Stomach smooth muscle (tissue), 2 donors: ENCODE measurements at regions not wholly inside any gene's neighbourhood (a gene's known extent, or its start where the extent isn't known, plus 50 kb on each side); places are given as distances from the start of the nearest gene placed in this dataset.

Source experiments
- H3K27ac ChIP-seq: one replicate; pipeline ENCODE4 v1.7.0; 2013; ENCODE audit warnings: mild to moderate bottlenecking, low read length, inconsistent platforms
- H3K27me3 ChIP-seq, 2 donors: one replicate each; pipeline ENCODE4 v1.7.0; 2013; ENCODE audit warnings: low read length in 2 of 2; ENCODE audit not compliant: insufficient read depth in 2 of 2, control insufficient read depth in 1 of 2
- H3K36me3 ChIP-seq, 2 donors: one replicate each; pipeline ENCODE4 v1.7.0; 2013; ENCODE audit warnings: low read length in 2 of 2; ENCODE audit not compliant: control insufficient read depth in 2 of 2, insufficient read depth in 2 of 2
- H3K4me1 ChIP-seq: one replicate; pipeline ENCODE4 v1.7.0; 2013; ENCODE audit warnings: low read length; ENCODE audit not compliant: control insufficient read depth, insufficient read depth
- H3K4me3 ChIP-seq, 2 donors: one replicate each; pipeline ENCODE4 v1.7.0; 2013; ENCODE audit warnings: low read length in 2 of 2
- H3K9ac ChIP-seq, 2 donors: one replicate each; pipeline ENCODE4 v1.7.0; 2013; ENCODE audit warnings: low read length in 2 of 2, mild to moderate bottlenecking in 1 of 2
- H3K9me3 ChIP-seq, 2 donors: one replicate each; pipeline ENCODE4 v1.7.0; 2013; ENCODE audit warnings: low read length in 2 of 2; ENCODE audit not compliant: control insufficient read depth in 2 of 2
- donor health status: healthy.
- donor health status: Pancreatic carcinoma.

DNA sequence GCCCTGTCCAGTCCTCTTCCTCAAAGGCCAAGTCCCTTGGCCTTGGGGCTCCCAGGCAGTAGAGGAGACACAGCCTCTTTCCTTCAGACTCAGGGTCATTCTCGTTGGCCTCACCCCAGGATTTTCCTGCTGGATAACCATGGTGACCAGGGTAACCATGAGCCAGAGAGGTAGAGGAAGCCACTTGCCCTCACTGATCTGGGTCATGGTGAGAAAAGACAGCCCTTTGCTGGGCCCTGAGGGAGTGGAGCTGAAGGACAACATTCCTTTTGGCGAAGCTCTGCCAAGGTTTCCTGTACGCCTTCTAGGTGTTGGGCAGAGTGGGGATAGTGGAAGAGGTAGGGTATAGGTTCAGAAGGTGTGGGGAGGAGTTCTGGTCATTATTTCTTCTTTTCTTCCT, 53.1 kb upstream of the WNT4 start:
- Histone ChIP-seq H3K9ac (no peak overlapping the region), H3K4me3 (no peak overlapping the region), H3K36me3 (no peaks in the 10 kb centered on the region), H3K27me3 (peaks cover 0 to 6% of the 10 kb centered on the region in 2 donors), H3K9me3 (no peaks in the 10 kb centered on the region), H3K4me1 (no peaks in the 10 kb centered on the region), H3K27ac (no peak overlapping the region)

DNA sequence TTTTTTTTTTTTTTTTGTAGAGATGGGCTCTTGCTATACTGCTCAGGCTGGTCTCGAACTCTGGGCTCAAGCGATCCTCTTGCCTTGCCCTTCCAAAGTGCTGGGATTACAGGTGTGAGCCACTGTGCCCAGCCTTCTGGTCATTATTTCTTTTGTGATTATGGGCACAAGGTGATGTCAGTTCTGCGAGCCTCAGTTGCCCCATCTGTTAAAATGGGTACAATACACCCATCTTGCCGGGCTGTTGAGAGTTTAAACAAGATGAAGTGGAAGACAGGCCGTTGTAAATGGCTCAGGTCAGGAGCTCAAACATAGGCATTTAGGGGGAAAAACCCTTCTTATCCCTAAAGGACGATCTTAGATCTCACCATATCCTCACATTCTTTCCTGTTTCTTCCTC, 53.7 kb upstream of the WNT4 start:
- Histone ChIP-seq H3K27me3 (peaks cover 0 to 6% of the 10 kb centered on the region in 2 donors), H3K4me3 (no peak overlapping the region), H3K36me3 (no peaks in the 10 kb centered on the region), H3K9me3 (no peaks in the 10 kb centered on the region), H3K9ac (no peak overlapping the region), H3K27ac (no peak overlapping the region), H3K4me1 (no peaks in the 10 kb centered on the region)

DNA sequence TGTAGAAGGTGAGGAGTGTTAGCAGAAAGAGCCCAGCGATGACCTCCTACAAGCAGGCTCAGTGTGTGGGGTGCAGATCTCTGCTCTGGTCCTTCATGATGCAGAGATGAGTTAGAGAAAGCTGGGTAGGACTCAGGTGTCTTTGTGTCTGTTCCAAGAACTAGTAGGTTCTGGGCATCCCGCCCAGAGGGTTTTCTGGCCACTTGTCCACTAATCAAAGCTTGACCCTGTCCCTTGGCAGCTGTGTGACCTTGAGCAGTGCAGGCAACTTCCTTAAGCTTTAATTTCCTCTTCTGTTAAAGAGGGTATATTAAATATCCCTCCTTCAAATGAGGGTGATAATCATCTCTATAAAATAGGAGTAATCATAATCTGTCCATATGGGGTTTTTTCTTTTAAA, 54.7 kb upstream of the WNT4 start:
- Histone ChIP-seq H3K9ac (no peak overlapping the region), H3K9me3 (no peaks in the 10 kb centered on the region), H3K36me3 (no peaks in the 10 kb centered on the region), H3K27me3 (peaks cover 0 to 6% of the 10 kb centered on the region in 2 donors), H3K4me3 (no peak overlapping the region), H3K4me1 (no peaks in the 10 kb centered on the region), H3K27ac (no peak overlapping the region)

DNA sequence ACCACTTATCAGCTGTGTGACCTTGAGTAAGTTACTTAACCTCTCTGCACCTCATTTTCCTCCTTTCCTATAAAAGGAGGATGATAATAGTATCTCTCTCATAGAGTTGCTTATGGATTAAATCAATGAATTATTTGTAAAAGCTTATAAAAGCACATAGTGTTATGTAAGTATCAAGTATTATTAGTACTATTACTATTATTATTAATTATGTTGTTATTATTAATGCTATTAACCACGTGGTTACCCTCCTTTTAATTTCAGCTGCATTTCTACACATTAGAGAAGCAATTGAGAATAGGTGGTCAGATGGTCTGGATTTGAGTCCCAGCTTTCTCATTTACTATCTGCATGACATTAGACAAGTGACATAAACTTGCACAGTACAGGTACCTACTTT, 58.1 kb upstream of the WNT4 start:
- Histone ChIP-seq H3K36me3 (no peaks in the 10 kb centered on the region), H3K9ac (no peak overlapping the region), H3K27ac (no peak overlapping the region), H3K27me3 (peaks cover 3 to 11% of the 10 kb centered on the region in 2 donors), H3K9me3 (no peaks in the 10 kb centered on the region), H3K4me3 (no peak overlapping the region), H3K4me1 (no peaks in the 10 kb centered on the region)

DNA sequence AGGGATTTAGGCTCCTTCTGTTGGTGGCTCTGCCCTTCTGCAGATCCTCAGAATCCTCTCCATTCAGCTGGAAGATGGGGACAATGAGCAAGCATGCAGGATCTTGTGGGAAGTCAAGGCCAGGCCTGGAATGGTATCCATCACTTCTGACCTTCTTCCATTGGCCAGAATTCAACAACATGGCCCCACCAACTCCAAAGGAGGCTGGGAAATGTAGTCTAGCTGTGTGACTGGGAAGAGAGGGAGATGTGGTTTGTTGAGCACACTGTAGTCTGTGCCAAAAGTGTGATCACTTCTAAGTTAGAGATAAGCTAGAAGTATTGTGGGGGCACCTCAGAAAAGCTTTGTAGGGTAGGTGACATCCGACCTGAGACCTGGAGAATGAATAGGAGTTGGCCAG, 60.4 kb upstream of the WNT4 start:
- Histone ChIP-seq H3K4me1 (no peaks in the 10 kb centered on the region), H3K27ac (no peak overlapping the region), H3K4me3 (no peak overlapping the region), H3K9me3 (no peaks in the 10 kb centered on the region), H3K9ac (no peak overlapping the region), H3K27me3 (peaks cover 16 to 22% of the 10 kb centered on the region in 2 donors), H3K36me3 (no peaks in the 10 kb centered on the region)

DNA sequence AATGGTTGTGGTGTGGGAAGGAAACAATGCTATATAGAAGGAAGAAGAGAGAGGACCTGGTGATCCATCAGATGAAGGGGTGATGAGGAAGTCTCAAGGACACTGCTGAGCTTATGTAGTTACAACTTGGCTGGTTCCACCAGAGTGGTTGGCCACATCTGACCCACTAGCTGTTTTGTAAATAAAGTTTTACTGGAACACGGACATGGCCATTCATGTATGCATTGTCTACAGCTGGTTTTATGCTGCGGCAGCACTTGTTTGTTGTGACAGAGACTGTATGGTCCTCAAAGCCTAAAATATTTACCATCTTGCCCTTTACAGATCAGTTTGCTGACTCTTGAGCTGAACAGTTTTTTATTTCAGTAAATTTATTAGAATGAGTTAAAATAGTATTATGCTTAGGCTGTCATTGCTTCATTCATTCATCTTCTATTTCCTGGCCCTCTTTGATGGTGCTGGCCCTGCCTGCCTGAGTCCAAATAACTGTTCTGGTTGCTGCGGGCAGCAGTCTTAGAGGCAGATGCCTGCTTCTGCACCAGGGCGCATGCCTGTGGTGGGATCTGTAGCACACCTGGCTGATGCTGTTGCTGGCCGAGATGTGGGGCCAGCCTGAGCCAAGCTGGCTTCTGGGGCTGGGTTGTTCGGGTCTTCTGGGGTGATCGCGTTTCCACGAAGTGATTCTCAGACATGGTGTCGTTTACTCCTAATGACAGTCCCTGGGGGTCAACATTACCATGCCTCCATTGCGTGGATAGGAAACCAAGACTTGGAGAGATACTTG, 61.4 kb upstream of the WNT4 start:
- Histone ChIP-seq H3K27ac (no peak overlapping the region), H3K9me3 (no peaks in the 10 kb centered on the region), H3K9ac (no peak overlapping the region), H3K4me3 (no peak overlapping the region), H3K27me3 (peaks cover 16 to 29% of the 10 kb centered on the region in 2 donors), H3K4me1 (no peaks in the 10 kb centered on the region), H3K36me3 (no peaks in the 10 kb centered on the region)

DNA sequence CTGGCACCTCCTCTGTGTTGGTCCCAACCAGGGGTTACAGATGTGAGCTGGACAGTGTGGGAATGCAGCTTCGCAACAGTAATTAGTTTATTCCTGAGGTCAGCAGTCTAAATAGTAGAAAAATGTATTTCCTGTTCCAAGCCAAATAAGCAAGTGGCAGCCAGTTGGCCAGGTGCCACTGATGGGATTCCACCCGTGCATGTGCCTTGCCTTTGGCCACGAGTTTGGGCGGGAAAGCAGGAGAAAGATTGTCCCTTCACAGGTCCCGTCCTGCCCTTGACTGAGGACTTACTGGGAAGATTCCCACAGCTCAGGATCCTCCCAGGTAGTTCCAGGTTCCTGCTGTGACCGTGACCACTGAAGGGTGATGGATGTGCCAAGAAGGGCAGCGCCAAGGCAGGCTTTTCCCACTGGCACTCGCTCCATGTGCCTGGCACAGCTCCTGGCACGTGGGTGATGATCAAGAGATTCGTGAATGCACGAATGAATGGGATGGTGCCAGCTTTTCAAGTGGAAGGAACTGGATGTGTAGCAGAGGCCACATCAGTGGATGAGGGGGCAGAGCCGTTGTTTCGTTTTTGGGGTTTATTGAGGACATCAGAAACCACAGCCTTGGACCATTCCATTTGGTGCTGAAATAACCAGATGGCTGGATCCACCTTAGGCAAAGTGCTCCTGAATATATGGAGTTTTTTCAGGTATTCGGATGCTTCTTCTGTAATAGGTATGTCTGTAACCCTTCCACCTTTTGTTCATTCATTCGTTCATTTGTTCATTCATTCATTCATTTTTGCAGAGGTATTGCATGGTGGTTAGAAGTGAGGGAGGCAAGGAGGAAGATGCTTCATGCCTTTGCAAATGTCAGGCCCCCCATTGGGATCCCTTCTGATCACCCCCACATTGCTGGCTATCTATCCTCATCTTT, 62.4 kb upstream of the WNT4 start:
- H3K4me1 ChIP-seq = no peaks in the 10 kb centered on the region
- no peaks in the 10 kb centered on the region for H3K36me3 ChIP-seq
- H3K4me3 ChIP-seq = no peak overlapping the region
- H3K27me3 ChIP-seq = peaks cover 19 to 37% of the 10 kb centered on the region in 2 donors
- no peak overlapping the region for H3K9ac ChIP-seq
- H3K27ac ChIP-seq = no peak overlapping the region
- H3K9me3 ChIP-seq = no peaks in the 10 kb centered on the region

DNA sequence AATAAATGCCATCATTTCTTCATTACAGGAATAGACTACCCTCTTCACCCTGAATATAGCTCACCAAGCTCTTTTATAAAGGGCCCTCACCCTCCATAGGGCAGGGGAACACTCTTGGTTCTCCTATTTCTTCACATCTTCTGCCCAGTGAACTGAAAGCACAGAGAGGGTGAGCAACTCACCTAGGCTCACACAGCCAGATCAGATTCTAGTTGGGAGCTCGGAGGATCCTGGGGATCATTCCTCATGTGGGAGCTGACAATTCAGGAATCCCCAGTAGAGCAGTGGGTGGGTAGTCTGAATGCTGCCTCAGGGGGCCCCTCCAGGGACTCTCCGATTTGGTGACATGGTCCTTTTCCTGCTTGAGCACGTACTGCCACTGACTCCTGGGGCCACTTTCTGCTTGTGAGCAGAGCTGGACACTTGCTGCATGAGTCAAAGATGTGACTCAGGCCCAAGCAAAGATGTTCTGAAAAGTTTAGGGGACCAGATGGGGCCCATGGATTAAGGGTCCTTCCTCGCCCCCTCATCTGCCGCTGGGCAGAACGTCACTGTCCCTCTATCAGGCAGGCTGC, 63.7 kb upstream of the WNT4 start:
- Histone ChIP-seq H3K9me3 (no peaks in the 10 kb centered on the region), H3K36me3 (no peaks in the 10 kb centered on the region), H3K27me3 (peaks cover 27 to 38% of the 10 kb centered on the region in 2 donors), H3K27ac (no peak overlapping the region), H3K4me1 (no peaks in the 10 kb centered on the region), H3K4me3 (no peak overlapping the region), H3K9ac (no peak overlapping the region)

DNA sequence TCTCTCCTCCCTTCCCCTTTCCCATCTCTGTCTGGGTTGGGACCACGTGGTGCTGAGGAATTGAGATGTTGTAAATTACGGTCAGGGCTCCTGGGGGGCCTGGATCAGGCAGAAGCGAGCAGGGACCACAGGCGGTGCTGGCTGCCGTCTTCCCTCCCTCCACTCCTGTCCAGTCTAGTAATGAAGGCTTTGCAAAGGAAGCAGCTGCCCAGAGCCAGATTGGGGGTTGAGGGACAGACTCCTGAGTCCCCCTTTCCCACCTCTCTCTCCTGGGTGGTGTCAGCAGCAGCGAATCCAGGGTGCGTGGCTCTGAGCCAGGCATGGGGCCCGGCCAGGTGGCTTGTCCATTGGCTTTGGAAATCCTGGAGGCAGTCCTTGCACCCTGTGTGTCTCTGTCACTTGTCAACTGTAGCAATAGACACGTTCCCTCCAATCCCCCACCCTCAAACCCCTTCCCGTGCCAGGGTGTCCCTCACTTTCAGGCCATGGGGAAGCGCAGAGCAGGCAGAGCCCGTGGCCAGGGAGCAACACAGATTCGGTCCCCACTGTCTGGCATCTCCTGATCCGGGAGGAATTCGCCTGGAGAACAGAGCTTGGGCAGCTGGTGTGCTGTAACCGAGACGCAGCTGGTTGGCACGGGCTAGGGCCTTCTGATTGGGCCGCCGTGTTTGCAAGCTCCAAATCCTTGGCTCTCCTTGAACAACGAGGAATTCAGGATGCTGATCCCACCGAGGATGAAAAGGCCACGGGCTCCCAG, 64.8 kb upstream of the WNT4 start:
- H3K27ac ChIP-seq = no peak overlapping the region
- H3K27me3 ChIP-seq = peaks cover 30 to 44% of the 10 kb centered on the region in 2 donors
- H3K9me3 ChIP-seq = no peaks in the 10 kb centered on the region
- H3K4me3 ChIP-seq = no peak overlapping the region
- H3K4me1 ChIP-seq = no peaks in the 10 kb centered on the region
- H3K9ac ChIP-seq = no peak overlapping the region
- H3K36me3 ChIP-seq = no peaks in the 10 kb centered on the region

DNA sequence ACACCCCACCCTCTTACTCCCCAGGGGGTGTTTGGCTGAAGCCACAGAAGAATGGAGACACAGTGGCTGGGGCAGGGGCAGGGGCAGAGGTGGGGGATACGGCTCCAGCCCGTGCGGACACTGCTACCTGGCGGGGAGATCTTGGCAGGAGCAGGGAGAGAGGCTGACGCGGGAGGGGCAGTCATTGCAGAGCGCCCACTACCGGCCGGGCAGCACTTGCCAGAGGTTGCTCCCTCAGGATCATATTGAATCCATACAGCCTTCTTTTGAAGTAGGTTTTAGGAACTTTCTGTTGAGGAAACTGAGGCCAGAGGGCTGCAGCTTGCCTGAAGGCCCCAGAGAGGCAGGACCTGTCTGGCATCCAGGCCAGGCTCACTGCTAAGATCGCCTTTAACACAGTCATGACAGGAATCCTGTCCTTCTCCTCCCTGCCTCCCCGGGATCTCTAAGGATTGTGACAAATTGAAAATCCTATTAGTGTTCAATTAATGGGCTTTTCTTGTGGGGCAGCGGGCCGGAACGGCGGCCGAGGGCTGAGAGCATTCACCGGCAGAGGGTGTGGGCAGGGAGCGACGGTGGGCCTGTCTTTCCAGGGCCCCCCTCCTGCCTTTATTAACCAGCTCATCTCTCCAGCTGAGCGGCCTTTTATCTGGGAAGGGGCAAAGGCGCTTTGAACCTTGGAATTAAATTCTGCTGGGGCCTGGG, 65.5 kb upstream of the WNT4 start:
- no peaks in the 10 kb centered on the region for H3K4me1 ChIP-seq
- no peaks in the 10 kb centered on the region for H3K9me3 ChIP-seq
- no peaks in the 10 kb centered on the region for H3K36me3 ChIP-seq
- peaks cover 30 to 50% of the 10 kb centered on the region in 2 donors for H3K27me3 ChIP-seq
- H3K4me3 ChIP-seq = no peak overlapping the region
- no peak overlapping the region for H3K9ac ChIP-seq
- H3K27ac ChIP-seq = no peak overlapping the region
